GM03348 (cell line): ENCODE measurements at regions not wholly inside any gene's neighbourhood (a gene's known extent, or its start where the extent isn't known, plus 50 kb on each side); places are given as distances from the start of the nearest gene placed in this dataset.

Experiments
- DNase-seq: peaks from one replicate; pipeline ENCODE4 v3.0.0; 2012; ENCODE audit warnings: low spot score

DNA sequence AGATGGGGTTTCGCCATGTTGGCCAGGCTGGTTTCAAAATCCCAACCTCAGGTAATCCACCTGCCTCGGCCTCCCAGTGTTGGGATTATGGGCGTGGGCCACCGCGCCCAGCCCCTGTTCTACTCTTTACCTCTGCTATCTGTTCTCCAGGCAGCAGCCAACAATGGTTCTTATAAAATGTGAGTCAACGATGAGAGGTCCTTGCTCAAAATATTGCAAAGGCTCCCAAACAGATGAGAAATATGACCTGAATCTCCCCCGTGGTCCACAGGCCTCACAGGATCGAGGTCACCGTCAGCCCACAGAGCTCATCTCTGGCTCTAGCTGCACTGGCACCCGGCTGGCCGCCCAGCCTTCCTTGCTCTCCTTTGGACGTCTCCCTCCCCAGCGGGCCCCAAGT, 62.0 kb upstream of the EGFR start:
- no peak for DNase-seq

DNA sequence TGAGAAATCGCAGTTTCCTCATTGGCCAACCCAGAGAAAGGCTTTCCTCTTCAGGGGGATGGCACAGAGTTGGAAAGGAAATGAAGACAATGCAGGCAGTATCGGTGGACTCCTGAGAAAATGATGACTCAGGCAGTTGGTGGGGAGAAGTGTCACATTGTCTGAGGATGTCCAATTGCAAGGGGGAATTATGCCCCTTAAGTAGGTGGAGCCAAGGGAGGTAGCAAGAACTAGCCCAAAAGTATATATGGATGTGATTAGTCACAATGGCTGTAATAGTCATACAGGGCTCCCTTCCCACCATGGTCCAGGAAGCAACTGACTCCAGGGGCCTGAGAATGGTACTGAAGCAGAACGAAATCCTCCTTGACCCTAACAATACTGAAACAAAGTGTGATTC, 58.3 kb upstream of the EGFR start:
- no peak for DNase-seq

DNA sequence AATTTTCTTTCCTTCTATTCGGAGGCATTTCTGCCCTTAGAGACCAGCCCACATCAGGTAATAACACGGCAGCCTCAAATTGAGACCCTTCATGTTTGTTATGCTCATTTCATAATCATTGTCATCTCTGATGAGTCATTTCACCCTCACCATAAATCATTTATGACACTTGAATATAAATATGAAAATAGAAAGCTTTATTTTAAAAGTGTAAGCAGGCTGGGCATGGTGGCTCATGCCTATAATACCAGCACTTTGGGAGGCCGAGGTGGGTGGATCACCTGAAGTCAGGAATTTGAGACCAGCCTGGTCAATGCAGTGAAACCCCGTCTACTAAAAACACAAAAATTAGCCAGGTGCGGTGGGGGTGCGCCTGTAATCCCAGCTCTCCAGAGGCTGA, 57.4 kb upstream of the EGFR start:
- DNase-seq: no peak

DNA sequence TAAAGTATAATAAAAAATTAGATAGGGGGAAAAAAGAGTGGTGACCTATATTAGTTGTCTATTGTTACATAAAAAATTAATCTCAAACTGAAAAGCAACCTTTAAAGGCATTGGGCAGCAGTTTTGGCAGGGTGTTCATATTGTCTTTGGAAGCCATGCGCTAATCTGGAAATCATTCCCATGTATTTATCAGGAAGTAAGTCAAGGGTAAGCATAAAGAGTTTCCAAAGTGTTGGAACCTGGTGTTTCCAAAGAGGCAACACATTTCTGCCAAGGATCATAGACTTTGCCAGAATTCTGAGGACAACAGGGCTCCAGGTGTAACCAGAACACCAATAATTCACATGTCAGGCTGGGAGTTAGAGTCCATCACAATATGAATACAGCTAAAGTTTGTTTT, 55.7 kb upstream of the EGFR start:
- DNase-seq: no peak

DNA sequence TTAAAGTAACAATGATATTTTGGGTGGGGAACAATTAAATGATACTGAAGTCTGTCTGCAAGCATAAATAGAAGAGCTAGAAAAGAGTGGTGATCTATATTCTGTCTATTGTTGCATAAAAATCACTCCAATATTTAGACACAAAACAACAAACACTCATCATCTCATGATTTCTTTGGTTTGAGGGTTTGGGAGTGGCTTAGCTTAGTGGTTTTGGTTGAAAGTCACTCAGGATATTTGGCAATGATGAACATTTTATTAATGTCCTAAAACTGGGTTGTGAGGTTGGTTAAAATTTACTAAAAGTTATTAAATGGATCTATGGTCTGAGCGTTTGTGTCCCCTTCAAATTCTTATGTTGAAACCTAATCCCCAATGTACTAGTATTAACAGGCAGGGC, 54.7 kb upstream of the EGFR start:
- no peak for DNase-seq

DNA sequence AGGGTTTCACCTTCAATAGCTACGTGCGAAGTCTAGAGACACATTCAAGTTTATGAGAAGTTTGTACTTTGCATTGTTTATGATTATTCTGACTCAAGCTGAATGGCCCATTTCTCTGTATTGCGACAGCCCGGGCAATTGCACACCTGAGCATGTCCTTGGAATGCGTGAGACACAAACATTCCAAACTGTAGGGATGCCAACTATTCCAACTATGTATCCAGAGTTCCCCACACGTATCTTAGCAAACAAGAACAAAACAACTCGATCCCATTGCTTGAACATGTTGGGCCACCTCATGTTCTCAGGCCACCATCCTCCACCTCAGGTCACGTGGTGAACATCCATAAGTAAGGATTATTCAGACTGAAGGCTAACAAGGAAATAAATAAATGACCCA, 51.4 kb upstream of the EGFR start:
- DNase-seq: no peak

DNA sequence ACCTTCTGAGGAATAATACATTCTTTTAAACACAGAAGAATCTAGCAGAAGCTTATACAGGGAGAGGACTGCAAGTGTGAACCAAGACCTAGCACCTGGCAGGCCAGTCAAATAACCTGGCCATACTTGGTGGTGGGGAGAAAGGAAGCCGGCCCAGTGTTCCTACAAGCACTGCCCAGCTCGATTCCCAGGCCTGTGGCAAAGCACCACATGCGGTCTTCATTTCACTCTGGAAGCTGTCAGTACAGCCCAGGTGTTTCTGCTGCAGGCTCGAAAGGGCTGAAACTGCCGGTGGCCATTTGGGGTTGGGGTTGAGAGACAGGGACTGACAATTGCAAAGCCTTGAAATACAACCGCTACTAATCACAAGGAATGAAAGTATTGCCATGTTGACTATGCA, 50.8 kb upstream of the EGFR start:
- no peak for DNase-seq
